ENCODE measurements at regions not wholly inside any gene's neighbourhood (a gene's known extent, or its start where the extent isn't known, plus 50 kb on each side); places are given as distances from the start of the nearest gene placed in this dataset.

DNA sequence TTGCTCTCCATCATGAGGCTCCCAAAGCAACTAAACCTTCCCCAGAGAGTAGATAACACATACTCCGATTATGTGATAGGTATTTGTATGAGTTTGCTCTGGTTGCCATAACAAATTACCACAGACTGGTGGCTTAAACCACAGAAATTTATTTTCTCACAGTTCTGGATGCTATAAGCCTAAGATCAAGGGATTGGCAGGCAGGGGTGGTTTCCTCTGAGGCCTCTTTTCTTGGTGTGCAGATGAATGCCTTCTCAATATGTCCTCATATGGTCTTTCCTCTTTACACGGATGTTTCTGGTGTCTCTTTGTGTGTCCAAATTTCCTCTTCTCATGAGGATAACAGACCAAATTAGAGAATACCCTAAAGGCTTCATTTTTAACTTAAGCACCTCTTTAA, 285.8 kb upstream of the GRIP1 start:
- ChIA-PET CTCF (no interaction called here), POLR2A (no interaction called here)
- no peaks in the 10 kb centered on the region for H3K27me3 Mint-ChIP-seq (ENCODE audit: low read depth)
- no peak for TF ChIP-seq OVOL2 (CRISPR knock-in tag; IDR thresholded peaks at IDR 0.05; ENCODE audit: borderline replicate concordance)
- TF ChIP-seq CREB1 (CRISPR knock-in tag; IDR thresholded peaks at IDR 0.05) = no peak
- no peak for TF ChIP-seq ETV6 (CRISPR knock-in tag; IDR thresholded peaks at IDR 0.05)
- no peak for TF ChIP-seq MXD4 (CRISPR knock-in tag; IDR thresholded peaks at IDR 0.05; ENCODE audit: borderline replicate concordance)
- H3K9me3 Mint-ChIP-seq = peaks cover 6% of the 10 kb centered on the region; the same call in 1 of the 2 replicates
- no peak overlapping the region; the same call in 1 of the 2 replicates for H3K27ac Mint-ChIP-seq
- peaks cover 31% of the 10 kb centered on the region for H3K4me1 Mint-ChIP-seq
- H3K4me3 Mint-ChIP-seq = no peak overlapping the region
- no peak for ATAC-seq
- no peaks in the 10 kb centered on the region for H3K36me3 Mint-ChIP-seq
- no peak for DNase-seq (ENCODE audit: low spot score)

DNA sequence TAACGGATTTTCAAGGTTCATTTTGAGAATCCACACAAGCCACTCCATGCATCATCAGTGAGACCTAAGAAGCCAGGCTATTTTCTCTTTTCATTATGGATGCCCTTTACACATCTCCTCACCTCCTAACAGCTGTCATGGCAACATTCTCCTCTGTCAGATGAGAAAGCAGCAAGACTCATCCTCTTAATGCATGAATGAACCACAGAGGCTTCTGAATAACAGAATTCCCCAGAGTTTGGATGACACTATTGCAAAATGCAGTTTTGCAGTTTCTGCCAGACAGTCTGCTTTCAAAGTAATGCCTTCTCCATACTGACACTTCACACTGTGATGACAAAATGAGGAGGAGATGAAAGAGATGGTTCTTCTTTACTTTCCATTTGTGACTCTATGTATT, 286.7 kb upstream of the GRIP1 start:
- POLR2A ChIA-PET = no interaction called here
- H3K9me3 Mint-ChIP-seq = peaks cover 6% of the 10 kb centered on the region; the same call in 1 of the 2 replicates
- H3K36me3 Mint-ChIP-seq = no peaks in the 10 kb centered on the region
- no peak overlapping the region for H3K4me3 Mint-ChIP-seq
- H3K27ac Mint-ChIP-seq = no peak overlapping the region
- DNase-seq (ENCODE audit: low spot score) (no peak), ATAC-seq (no peak)
- H3K4me1 Mint-ChIP-seq = peaks cover 23% of the 10 kb centered on the region
- no peaks in the 10 kb centered on the region for H3K27me3 Mint-ChIP-seq (ENCODE audit: low read depth)
- CTCF ChIA-PET = no interaction called here
- TF ChIP-seq, protein P1, sequence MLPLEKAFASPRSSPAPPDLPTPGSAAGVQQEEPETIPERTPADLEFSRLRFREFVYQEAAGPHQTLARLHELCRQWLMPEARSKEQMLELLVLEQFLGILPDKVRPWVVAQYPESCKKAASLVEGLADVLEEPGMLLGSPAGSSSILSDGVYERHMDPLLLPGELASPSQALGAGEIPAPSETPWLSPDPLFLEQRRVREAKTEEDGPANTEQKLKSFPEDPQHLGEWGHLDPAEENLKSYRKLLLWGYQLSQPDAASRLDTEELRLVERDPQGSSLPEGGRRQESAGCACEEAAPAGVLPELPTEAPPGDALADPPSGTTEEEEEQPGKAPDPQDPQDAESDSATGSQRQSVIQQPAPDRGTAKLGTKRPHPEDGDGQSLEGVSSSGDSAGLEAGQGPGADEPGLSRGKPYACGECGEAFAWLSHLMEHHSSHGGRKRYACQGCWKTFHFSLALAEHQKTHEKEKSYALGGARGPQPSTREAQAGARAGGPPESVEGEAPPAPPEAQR (CRISPR knock-in tag; IDR thresholded peaks at IDR 0.05) = no peak
- TF ChIP-seq CREB1 (CRISPR knock-in tag; IDR thresholded peaks at IDR 0.05) = no peak
- TF ChIP-seq, protein P2, sequence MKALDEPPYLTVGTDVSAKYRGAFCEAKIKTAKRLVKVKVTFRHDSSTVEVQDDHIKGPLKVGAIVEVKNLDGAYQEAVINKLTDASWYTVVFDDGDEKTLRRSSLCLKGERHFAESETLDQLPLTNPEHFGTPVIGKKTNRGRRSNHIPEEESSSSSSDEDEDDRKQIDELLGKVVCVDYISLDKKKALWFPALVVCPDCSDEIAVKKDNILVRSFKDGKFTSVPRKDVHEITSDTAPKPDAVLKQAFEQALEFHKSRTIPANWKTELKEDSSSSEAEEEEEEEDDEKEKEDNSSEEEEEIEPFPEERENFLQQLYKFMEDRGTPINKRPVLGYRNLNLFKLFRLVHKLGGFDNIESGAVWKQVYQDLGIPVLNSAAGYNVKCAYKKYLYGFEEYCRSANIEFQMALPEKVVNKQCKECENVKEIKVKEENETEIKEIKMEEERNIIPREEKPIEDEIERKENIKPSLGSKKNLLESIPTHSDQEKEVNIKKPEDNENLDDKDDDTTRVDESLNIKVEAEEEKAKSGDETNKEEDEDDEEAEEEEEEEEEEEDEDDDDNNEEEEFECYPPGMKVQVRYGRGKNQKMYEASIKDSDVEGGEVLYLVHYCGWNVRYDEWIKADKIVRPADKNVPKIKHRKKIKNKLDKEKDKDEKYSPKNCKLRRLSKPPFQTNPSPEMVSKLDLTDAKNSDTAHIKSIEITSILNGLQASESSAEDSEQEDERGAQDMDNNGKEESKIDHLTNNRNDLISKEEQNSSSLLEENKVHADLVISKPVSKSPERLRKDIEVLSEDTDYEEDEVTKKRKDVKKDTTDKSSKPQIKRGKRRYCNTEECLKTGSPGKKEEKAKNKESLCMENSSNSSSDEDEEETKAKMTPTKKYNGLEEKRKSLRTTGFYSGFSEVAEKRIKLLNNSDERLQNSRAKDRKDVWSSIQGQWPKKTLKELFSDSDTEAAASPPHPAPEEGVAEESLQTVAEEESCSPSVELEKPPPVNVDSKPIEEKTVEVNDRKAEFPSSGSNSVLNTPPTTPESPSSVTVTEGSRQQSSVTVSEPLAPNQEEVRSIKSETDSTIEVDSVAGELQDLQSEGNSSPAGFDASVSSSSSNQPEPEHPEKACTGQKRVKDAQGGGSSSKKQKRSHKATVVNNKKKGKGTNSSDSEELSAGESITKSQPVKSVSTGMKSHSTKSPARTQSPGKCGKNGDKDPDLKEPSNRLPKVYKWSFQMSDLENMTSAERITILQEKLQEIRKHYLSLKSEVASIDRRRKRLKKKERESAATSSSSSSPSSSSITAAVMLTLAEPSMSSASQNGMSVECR (CRISPR knock-in tag; IDR thresholded peaks at IDR 0.05; ENCODE audit: borderline replicate concordance) = no peak
- TF ChIP-seq TEAD1 (CRISPR knock-in tag; IDR thresholded peaks at IDR 0.05) = no peak
- TF ChIP-seq, protein P3, sequence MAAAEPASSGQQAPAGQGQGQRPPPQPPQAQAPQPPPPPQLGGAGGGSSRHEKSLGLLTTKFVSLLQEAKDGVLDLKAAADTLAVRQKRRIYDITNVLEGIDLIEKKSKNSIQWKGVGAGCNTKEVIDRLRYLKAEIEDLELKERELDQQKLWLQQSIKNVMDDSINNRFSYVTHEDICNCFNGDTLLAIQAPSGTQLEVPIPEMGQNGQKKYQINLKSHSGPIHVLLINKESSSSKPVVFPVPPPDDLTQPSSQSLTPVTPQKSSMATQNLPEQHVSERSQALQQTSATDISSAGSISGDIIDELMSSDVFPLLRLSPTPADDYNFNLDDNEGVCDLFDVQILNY (CRISPR knock-in tag; IDR thresholded peaks at IDR 0.05) = no peak
- TF ChIP-seq, protein P4, sequence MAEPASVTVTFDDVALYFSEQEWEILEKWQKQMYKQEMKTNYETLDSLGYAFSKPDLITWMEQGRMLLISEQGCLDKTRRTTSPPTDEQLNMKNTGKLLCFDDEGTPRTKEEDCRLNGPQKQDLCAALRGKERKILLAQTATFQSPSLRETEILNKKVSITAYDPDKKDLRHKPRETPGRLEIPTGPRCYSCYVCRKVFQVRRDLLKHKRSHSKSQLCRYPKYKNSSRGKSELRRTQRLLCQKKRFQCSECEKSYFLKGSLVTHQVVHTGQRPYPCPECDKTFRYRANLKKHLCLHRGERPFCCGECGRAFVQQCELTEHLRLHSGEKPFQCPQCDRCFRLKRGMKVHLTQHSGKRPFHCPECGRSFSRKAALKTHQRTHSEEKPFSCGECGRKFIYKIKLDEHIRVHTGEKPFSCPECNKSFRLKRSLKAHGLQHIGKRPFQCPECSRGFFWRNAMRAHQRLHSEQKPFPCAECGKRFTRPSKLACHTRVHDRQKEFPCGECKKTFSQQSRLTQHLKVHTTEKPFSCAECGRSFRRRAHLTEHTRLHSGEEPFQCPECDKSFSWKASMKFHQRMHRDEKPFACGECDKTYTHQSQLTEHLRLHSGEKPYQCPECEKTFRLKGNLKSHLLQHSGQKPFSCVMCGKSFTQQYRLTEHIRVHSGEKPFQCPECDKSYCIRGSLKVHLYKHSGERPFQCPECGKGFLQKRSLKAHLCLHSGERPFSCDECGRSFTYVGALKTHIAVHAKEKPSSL (CRISPR knock-in tag; conservative IDR thresholded peaks at IDR 0.05) = no peak
- no peak for TF ChIP-seq KAT7 (CRISPR knock-in tag; IDR thresholded peaks at IDR 0.05; ENCODE audit: borderline replicate concordance)
- no peak for TF ChIP-seq SOX15 (CRISPR knock-in tag; IDR thresholded peaks at IDR 0.05)
- no peak for TF ChIP-seq ZNF232 (CRISPR knock-in tag; IDR thresholded peaks at IDR 0.05)
- no peak for TF ChIP-seq ZNF219 (CRISPR knock-in tag; IDR thresholded peaks at IDR 0.05; ENCODE audit: borderline replicate concordance)
- TF ChIP-seq, protein P5, sequence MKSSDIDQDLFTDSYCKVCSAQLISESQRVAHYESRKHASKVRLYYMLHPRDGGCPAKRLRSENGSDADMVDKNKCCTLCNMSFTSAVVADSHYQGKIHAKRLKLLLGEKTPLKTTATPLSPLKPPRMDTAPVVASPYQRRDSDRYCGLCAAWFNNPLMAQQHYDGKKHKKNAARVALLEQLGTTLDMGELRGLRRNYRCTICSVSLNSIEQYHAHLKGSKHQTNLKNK (CRISPR knock-in tag; IDR thresholded peaks at IDR 0.05) = no peak
- no peak for TF ChIP-seq ZNF317 (CRISPR knock-in tag; IDR thresholded peaks at IDR 0.05; ENCODE audit: borderline replicate concordance, low read depth)
- TF ChIP-seq, protein P6, sequence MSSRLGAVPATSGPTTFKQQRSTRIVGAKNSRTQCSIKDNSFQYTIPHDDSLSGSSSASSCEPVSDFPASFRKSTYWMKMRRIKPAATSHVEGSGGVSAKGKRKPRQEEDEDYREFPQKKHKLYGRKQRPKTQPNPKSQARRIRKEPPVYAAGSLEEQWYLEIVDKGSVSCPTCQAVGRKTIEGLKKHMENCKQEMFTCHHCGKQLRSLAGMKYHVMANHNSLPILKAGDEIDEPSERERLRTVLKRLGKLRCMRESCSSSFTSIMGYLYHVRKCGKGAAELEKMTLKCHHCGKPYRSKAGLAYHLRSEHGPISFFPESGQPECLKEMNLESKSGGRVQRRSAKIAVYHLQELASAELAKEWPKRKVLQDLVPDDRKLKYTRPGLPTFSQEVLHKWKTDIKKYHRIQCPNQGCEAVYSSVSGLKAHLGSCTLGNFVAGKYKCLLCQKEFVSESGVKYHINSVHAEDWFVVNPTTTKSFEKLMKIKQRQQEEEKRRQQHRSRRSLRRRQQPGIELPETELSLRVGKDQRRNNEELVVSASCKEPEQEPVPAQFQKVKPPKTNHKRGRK (CRISPR knock-in tag; IDR thresholded peaks at IDR 0.05; ENCODE audit: borderline replicate concordance) = no peak
- no peak for TF ChIP-seq MYBL2 (CRISPR knock-in tag; IDR thresholded peaks at IDR 0.05)
